NCI-H187 (cell line): ENCODE measurements at regions not wholly inside any gene's neighbourhood (a gene's known extent, or its start where the extent isn't known, plus 50 kb on each side); places are given as distances from the start of the nearest gene placed in this dataset.
A peak's percentile ranks its signal among the peaks of the same experiment; 100 is the strongest.

ENCODE experiments used
- DNase-seq, 2 experiments: peaks; one replicate each; lab custom pipeline; 2025; lab: John Stamatoyannopoulos, UW

- peak in 1 of 2 experiments; percentile 38 for DNase-seq
These were observed 71.1 kb upstream of the NEURL1B start for GRCh38 chr5:172569861-172570558.

GRCh38 chr5:172568308-172568910 is 72.7 kb upstream of the NEURL1B start:
- no peak for DNase-seq

- no peak for DNase-seq
These were observed 73.2 kb upstream of the NEURL1B start for GRCh38 chr5:172567843-172568242.

GRCh38 chr5:172567294-172567693 is 73.8 kb upstream of the NEURL1B start:
- DNase-seq, result no peak

GRCh38 chr5:172565931-172566665 is 75.0 kb upstream of the NEURL1B start:
- DNase-seq, result no peak

GRCh38 chr5:172565455-172565854 is 75.6 kb upstream of the NEURL1B start:
- DNase-seq, result no peak

- peak in 1 of 2 experiments; percentile 81 for DNase-seq
These were observed 76.2 kb upstream of the NEURL1B start for GRCh38 chr5:172564883-172565282.

- peak; percentile 81 to 86 for DNase-seq
These were observed 76.9 kb upstream of the NEURL1B start for GRCh38 chr5:172564188-172564587.

- no peak for DNase-seq
These were observed 78.6 kb upstream of the NEURL1B start for GRCh38 chr5:172562443-172562842.

GRCh38 chr5:172561151-172561550 is 79.9 kb upstream of the NEURL1B start:
- DNase-seq, result no peak

- DNase-seq, result no peak
These were observed 81.8 kb upstream of the NEURL1B start for GRCh38 chr5:172559004-172559932.

GRCh38 chr5:172558076-172558976 is 82.7 kb upstream of the NEURL1B start:
- DNase-seq, result no peak

GRCh38 chr5:172556971-172557461 is 84.0 kb upstream of the NEURL1B start:
- no peak for DNase-seq

GRCh38 chr5:172556262-172556661 is 84.8 kb upstream of the NEURL1B start:
- no peak for DNase-seq

- DNase-seq, result no peak
These were observed 86.5 kb upstream of the NEURL1B start for GRCh38 chr5:172554562-172554961.

- no peak for DNase-seq
These were observed 87.2 kb upstream of the NEURL1B start for GRCh38 chr5:172553903-172554302.

- DNase-seq, result no peak
These were observed 87.9 kb upstream of the NEURL1B start for GRCh38 chr5:172553167-172553566.

GRCh38 chr5:172550996-172551395 is 90.1 kb upstream of the NEURL1B start:
- DNase-seq, result no peak

- no peak for DNase-seq
These were observed 90.8 kb upstream of the NEURL1B start for GRCh38 chr5:172550096-172550765.

GRCh38 chr5:172549696-172550095 is 91.4 kb upstream of the NEURL1B start:
- peak; percentile 5 to 39 for DNase-seq
